Esophagus squamous epithelium (tissue), 5 donors: ENCODE measurements at regions not wholly inside any gene's neighbourhood (a gene's known extent, or its start where the extent isn't known, plus 50 kb on each side); places are given as distances from the start of the nearest gene placed in this dataset.

Experiments
- DNase-seq: peaks from one replicate; lab custom pipeline; 2025; lab: John Stamatoyannopoulos, UW
- H3K27ac ChIP-seq, 4 donors: fragments of 200-600 bp; sonication (generic); one replicate each; pipeline ENCODE4 v1.5.1; 2016 to 2019; ENCODE audit warnings: mild to moderate bottlenecking in 1 of 4
- H3K27me3 ChIP-seq, 4 donors: fragments of 200-600 bp; sonication (generic); 1 replicate in 3 of 4; 2 replicates in 1 of 4; pipeline versions ENCODE4 v1.5.1 to v1.6.0; 2017 to 2021; ENCODE audit warnings: antibody characterized with exemption in 1 of 4
- H3K36me3 ChIP-seq, 3 donors: fragments of 200-600 bp; sonication (generic); one replicate each; pipeline ENCODE4 v1.5.1; 2016 to 2019
- H3K4me1 ChIP-seq, 3 donors: fragments of 200-600 bp; sonication (generic); one replicate each; pipeline ENCODE4 v1.5.1; 2017 to 2019
- H3K4me3 ChIP-seq, 4 donors: fragments of 200-600 bp; sonication (generic); 1 replicate in 3 of 4; 2 replicates in 1 of 4; pipeline ENCODE4 v1.5.1; 2016 to 2019; ENCODE audit warnings: mild to moderate bottlenecking in 2 of 4, moderate library complexity in 1 of 4
- H3K9me3 ChIP-seq, 3 donors: fragments of 200-600 bp; sonication (generic); one replicate each; pipeline ENCODE4 v1.5.1; 2016 to 2019
- CTCF ChIP-seq, 6 experiments: fragments of 450-650 bp in 4 of 6; fragments of 200-600 bp in 2 of 6; sonication (generic) in 2 of 6; IDR thresholded peaks; one replicate each; pipeline ENCODE4 v1.5.1; 2016 to 2019; ENCODE audit warnings: antibody characterized with exemption in 6 of 6, mild to moderate bottlenecking in 4 of 6, moderate library complexity in 4 of 6
- POLR2A ChIP-seq, 4 donors: fragments of 450-650 bp; IDR thresholded peaks; one replicate each; pipeline ENCODE4 v1.6.1; 2017; ENCODE audit warnings: antibody characterized with exemption in 4 of 4, mild to moderate bottlenecking in 4 of 4, moderate library complexity in 3 of 4
- WGBS, 2 donors: methylation state at CpG; one replicate each; pipeline ENCODE4 v1.1.5; 2018; 5-methylcytosine and 5-hydroxymethylcytosine counted together
- intact Hi-C: fragments of 100-400 bp; cut with DNase I; formaldehyde crosslinking; loops from one replicate; pipeline ENCODE4 v1.15.0; 2022
- donor health status: DM: yes; HTN: yes; CAD: no.

DNA sequence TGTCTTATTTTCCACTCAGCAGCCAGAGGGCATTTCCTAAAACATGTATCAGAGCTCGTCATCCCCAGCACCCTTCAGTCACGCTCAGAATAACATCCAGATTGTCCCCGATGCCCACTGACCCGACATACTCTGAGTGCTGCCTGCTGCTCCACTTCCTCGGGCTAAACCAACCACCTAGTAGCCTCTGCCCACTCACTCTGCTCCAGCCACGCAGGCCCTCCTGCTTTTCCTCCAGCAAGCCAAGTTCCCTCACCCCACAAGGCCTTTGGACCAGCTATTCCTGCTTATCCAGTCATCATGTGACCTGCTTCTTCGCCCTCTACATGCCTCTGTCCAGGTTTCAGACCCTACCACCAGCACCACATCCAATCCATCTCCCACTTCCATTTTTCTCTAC lies 454.2 kb downstream of the CD83 start:
- intact Hi-C loops, result no loop called here
- 89 to 92% methylated on average over 7 of the region's 7 CpGs for WGBS, 2 donors
- H3K9me3 ChIP-seq, result no peaks in the 10 kb centered on the region
- H3K4me3 ChIP-seq, result no peak overlapping the region
- no peak for DNase-seq
- H3K27ac ChIP-seq, result no peak overlapping the region
- H3K4me1 ChIP-seq, result no peaks in the 10 kb centered on the region
- no peaks in the 10 kb centered on the region for H3K27me3 ChIP-seq
- TF ChIP-seq CTCF (IDR thresholded peaks at IDR 0.05), result no peak
- no peak for TF ChIP-seq POLR2A (IDR thresholded peaks at IDR 0.05)
- H3K36me3 ChIP-seq, result no peaks in the 10 kb centered on the region

DNA sequence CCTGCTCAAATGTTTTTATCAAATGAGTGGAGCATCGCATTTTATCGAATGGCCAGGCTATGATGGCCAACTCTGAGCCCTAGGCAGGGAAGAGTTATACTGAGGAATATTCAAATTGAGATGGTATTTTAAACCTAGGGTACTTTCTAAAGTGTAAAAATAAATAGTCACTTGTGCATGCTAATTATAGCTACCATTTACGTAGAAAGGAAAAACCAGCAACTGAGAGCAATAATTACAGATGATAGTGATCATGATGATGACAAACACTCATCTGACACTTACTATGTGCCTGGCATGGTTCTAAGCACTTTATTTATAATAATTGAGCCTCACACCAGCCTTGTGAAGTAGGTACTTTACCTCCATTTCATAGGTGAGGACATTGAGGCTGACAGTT lies 455.7 kb downstream of the CD83 start:
- H3K4me1 ChIP-seq, result no peaks in the 10 kb centered on the region
- H3K27me3 ChIP-seq, result no peaks in the 10 kb centered on the region
- H3K36me3 ChIP-seq, result no peaks in the 10 kb centered on the region
- intact Hi-C loops, result no loop called here
- no peak overlapping the region for H3K27ac ChIP-seq
- WGBS, 2 donors, result 85% methylated on average over 3 of the region's 3 CpGs
- H3K9me3 ChIP-seq, result no peaks in the 10 kb centered on the region
- no peak for DNase-seq
- TF ChIP-seq POLR2A (IDR thresholded peaks at IDR 0.05), result no peak
- TF ChIP-seq CTCF (IDR thresholded peaks at IDR 0.05), result no peak
- no peak overlapping the region for H3K4me3 ChIP-seq

GRCh38 chr6:14573703-14574290 lies 456.2 kb downstream of the CD83 start:
- H3K27ac ChIP-seq, result no peak overlapping the region
- WGBS, 2 donors, result 72 to 88% methylated on average over 2 of the region's 2 CpGs
- TF ChIP-seq CTCF (IDR thresholded peaks at IDR 0.05) (no peak), POLR2A (IDR thresholded peaks at IDR 0.05) (no peak)
- no peaks in the 10 kb centered on the region for H3K27me3 ChIP-seq
- no peaks in the 10 kb centered on the region for H3K36me3 ChIP-seq
- H3K4me1 ChIP-seq, result no peaks in the 10 kb centered on the region
- intact Hi-C loops, result no loop called here
- no peak overlapping the region for H3K4me3 ChIP-seq
- DNase-seq, result no peak
- no peaks in the 10 kb centered on the region for H3K9me3 ChIP-seq

GRCh38 chr6:14575961-14576360 lies 458.4 kb downstream of the CD83 start:
- TF ChIP-seq CTCF (IDR thresholded peaks at IDR 0.05) (no peak), POLR2A (IDR thresholded peaks at IDR 0.05) (no peak)
- intact Hi-C loops, result no loop called here
- no peak overlapping the region for H3K4me3 ChIP-seq
- 75 to 79% methylated on average over 1 of the region's 1 CpG for WGBS, 2 donors
- H3K9me3 ChIP-seq, result no peaks in the 10 kb centered on the region
- H3K27ac ChIP-seq, result no peak overlapping the region
- H3K4me1 ChIP-seq, result no peaks in the 10 kb centered on the region
- DNase-seq, result no peak
- H3K27me3 ChIP-seq, result no peaks in the 10 kb centered on the region
- H3K36me3 ChIP-seq, result no peaks in the 10 kb centered on the region

- Histone ChIP-seq H3K27me3 (no peaks in the 10 kb centered on the region), H3K4me3 (no peak overlapping the region), H3K9me3 (no peaks in the 10 kb centered on the region), H3K36me3 (no peaks in the 10 kb centered on the region), H3K4me1 (no peaks in the 10 kb centered on the region), H3K27ac (no peak overlapping the region)
- intact Hi-C loops, result no loop called here
- no peak for TF ChIP-seq POLR2A (IDR thresholded peaks at IDR 0.05)
- no peak for TF ChIP-seq CTCF (IDR thresholded peaks at IDR 0.05)
- 71 to 78% methylated on average over 3 of the region's 3 CpGs for WGBS, 2 donors
- DNase-seq, result no peak
Measured at GRCh38 chr6:14578994-14579393, 461.4 kb downstream of the CD83 start.
